ENCODE measurements at regions not wholly inside any gene's neighbourhood (a gene's known extent, or its start where the extent isn't known, plus 50 kb on each side); places are given as distances from the start of the nearest gene placed in this dataset.

DNA sequence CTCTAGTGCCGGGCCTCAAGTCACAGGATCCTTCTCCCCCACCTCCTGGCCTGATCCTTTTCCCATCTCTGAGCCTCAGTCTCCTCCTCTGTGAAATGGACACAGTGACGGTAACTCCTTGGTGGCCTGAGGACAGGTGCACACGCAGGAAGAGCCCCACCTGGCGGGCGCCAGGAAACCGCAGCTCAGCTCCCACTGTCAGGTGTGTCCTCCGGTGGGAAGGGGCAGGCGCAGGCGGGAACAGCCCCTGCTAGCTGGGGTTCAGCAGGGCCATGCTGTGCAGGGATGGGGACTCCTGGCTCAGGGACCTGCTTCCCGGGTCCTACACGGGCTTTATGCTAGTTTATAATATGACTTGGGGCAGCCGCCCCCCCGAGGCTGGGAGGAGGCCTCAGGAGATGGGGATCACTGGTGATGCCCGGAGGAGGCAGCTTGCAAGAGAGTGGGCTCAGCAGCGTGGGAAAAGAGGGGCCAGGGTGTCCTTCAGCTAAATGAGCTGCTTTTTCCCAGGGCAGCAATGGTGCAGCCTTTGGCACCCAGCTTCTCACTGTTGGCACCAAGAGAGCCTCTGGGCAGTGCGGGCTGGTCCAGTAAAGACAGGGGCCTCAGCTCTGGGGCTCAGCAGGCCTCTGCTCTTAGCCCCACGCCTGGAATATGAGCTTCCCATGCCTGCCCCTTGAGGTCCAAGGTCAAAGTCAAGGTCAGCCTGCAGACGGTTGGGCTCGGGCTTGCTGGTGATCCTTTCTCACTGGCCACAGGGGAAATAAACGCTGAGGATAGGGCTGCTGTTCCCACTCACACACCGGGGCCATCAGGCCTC lies 68.0 kb upstream of the FAM20C start:
- ATAC-seq: no peak
- TF ChIP-seq ZNF70 (CRISPR knock-in tag; IDR thresholded peaks at IDR 0.05) (no peak), ISL1 (CRISPR knock-in tag; IDR thresholded peaks at IDR 0.05) (no peak), PPARA (CRISPR knock-in tag; IDR thresholded peaks at IDR 0.05; ENCODE audit: borderline replicate concordance) (no peak), OSR1 (CRISPR knock-in tag; IDR thresholded peaks at IDR 0.05) (no peak), CSDC2 (CRISPR knock-in tag; IDR thresholded peaks at IDR 0.05) (no peak), TCF4 (CRISPR knock-in tag; IDR thresholded peaks at IDR 0.05; ENCODE audit: borderline replicate concordance) (no peak)
- TF ChIP-seq, protein P1, sequence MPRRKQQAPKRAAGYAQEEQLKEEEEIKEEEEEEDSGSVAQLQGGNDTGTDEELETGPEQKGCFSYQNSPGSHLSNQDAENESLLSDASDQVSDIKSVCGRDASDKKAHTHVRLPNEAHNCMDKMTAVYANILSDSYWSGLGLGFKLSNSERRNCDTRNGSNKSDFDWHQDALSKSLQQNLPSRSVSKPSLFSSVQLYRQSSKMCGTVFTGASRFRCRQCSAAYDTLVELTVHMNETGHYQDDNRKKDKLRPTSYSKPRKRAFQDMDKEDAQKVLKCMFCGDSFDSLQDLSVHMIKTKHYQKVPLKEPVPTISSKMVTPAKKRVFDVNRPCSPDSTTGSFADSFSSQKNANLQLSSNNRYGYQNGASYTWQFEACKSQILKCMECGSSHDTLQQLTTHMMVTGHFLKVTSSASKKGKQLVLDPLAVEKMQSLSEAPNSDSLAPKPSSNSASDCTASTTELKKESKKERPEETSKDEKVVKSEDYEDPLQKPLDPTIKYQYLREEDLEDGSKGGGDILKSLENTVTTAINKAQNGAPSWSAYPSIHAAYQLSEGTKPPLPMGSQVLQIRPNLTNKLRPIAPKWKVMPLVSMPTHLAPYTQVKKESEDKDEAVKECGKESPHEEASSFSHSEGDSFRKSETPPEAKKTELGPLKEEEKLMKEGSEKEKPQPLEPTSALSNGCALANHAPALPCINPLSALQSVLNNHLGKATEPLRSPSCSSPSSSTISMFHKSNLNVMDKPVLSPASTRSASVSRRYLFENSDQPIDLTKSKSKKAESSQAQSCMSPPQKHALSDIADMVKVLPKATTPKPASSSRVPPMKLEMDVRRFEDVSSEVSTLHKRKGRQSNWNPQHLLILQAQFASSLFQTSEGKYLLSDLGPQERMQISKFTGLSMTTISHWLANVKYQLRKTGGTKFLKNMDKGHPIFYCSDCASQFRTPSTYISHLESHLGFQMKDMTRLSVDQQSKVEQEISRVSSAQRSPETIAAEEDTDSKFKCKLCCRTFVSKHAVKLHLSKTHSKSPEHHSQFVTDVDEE (CRISPR knock-in tag; IDR thresholded peaks at IDR 0.05): no peak

DNA sequence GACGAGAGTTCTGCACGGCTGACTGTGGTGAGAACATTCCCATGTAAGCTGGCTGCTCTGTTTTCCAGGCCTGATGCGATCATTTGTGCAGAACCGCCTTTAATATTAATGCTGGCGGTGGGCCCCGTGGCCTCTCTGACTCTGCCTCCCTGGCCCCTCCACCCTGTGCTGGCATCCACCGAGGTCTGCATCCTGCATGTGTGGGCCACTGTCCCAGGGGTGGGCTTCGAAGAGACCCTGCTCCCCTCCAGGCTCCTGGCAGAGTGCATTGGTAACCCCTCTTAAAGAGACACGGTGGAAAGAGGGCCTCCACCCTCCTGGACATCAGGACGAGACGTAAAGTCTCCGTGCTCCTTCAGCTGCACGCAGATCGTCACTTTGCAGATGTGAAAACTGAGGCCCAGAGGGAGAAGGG lies 67.3 kb upstream of the FAM20C start:
- no peak for ATAC-seq
- TF ChIP-seq BACH2 (CRISPR knock-in tag; IDR thresholded peaks at IDR 0.05; ENCODE audit: borderline replicate concordance): no peak
- TF ChIP-seq, protein P2, sequence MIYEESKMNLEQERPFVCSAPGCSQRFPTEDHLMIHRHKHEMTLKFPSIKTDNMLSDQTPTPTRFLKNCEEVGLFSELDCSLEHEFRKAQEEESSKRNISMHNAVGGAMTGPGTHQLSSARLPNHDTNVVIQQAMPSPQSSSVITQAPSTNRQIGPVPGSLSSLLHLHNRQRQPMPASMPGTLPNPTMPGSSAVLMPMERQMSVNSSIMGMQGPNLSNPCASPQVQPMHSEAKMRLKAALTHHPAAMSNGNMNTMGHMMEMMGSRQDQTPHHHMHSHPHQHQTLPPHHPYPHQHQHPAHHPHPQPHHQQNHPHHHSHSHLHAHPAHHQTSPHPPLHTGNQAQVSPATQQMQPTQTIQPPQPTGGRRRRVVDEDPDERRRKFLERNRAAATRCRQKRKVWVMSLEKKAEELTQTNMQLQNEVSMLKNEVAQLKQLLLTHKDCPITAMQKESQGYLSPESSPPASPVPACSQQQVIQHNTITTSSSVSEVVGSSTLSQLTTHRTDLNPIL (CRISPR knock-in tag; IDR thresholded peaks at IDR 0.05; ENCODE audit: low read depth): no peak
- no peak for TF ChIP-seq TCF4 (CRISPR knock-in tag; IDR thresholded peaks at IDR 0.05; ENCODE audit: borderline replicate concordance)
- no peak for TF ChIP-seq GLIS3 (CRISPR knock-in tag; IDR thresholded peaks at IDR 0.05)
- TF ChIP-seq ESRRG (CRISPR knock-in tag; IDR thresholded peaks at IDR 0.05): no peak
- no peak for TF ChIP-seq OSR1 (CRISPR knock-in tag; IDR thresholded peaks at IDR 0.05)
- TF ChIP-seq, protein P3, sequence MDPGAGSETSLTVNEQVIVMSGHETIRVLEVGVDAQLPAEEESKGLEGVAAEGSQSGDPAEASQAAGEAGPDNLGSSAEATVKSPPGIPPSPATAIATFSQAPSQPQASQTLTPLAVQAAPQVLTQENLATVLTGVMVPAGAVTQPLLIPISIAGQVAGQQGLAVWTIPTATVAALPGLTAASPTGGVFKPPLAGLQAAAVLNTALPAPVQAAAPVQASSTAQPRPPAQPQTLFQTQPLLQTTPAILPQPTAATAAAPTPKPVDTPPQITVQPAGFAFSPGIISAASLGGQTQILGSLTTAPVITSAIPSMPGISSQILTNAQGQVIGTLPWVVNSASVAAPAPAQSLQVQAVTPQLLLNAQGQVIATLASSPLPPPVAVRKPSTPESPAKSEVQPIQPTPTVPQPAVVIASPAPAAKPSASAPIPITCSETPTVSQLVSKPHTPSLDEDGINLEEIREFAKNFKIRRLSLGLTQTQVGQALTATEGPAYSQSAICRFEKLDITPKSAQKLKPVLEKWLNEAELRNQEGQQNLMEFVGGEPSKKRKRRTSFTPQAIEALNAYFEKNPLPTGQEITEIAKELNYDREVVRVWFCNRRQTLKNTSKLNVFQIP (CRISPR knock-in tag; IDR thresholded peaks at IDR 0.05; ENCODE audit: borderline replicate concordance, low read depth): no peak
- no peak for TF ChIP-seq ARNTL (CRISPR knock-in tag; IDR thresholded peaks at IDR 0.05; ENCODE audit: borderline replicate concordance, low read depth)
- no peak for TF ChIP-seq ISL1 (CRISPR knock-in tag; IDR thresholded peaks at IDR 0.05)
- TF ChIP-seq ZC3H10 (CRISPR knock-in tag; IDR thresholded peaks at IDR 0.05): no peak
- no peak for TF ChIP-seq ZFP3 (CRISPR knock-in tag; IDR thresholded peaks at IDR 0.05)
- no peak for TF ChIP-seq ZNF565 (CRISPR knock-in tag; conservative IDR thresholded peaks at IDR 0.05; ENCODE audit: low read depth)

DNA sequence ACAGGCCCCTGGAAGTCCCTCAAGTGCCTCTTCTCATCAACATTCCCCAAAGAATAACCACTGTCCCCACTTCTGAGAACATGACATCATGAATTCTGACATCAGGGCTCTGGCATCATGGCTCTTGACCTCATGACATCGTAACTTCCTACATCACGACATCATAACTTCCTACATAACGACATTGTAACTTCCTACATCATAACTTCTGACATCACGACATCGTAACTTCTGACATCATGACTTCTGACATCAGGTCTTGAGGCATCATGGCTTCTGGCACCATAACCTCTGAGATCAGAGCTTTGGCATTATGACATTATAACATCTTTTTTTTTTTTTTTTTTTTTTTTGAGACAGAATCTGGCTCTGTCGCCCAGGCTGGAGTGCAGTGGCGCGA lies 66.7 kb upstream of the FAM20C start:
- no peak for ATAC-seq
- TF ChIP-seq, protein P3 (CRISPR knock-in tag; IDR thresholded peaks at IDR 0.05; ENCODE audit: borderline replicate concordance, low read depth): no peak
- no peak for TF ChIP-seq ZNF565 (CRISPR knock-in tag; conservative IDR thresholded peaks at IDR 0.05; ENCODE audit: low read depth)
- no peak for TF ChIP-seq GLIS3 (CRISPR knock-in tag; IDR thresholded peaks at IDR 0.05)
- no peak for TF ChIP-seq OSR1 (CRISPR knock-in tag; IDR thresholded peaks at IDR 0.05)

DNA sequence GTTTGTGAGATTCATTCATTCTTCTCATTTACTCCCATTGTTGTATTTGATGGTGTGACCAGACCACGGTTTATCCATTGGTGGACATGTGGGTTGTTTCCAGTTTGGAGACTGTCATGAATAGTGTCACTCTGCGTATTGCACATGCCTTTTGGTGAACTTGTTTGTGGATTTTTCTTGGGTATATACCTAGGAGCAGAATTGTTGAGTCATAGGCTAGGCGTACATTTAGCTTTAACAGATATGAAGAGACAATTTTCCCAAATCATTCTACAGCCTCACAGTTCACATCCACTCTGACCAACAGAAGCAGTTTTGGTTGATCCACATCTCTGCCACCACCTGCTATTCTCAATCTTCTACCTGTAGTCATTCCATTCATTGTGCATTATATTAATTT lies 66.0 kb upstream of the FAM20C start:
- no peak for ATAC-seq
- TF ChIP-seq, protein P1 (CRISPR knock-in tag; IDR thresholded peaks at IDR 0.05): no peak
- TF ChIP-seq, protein P3 (CRISPR knock-in tag; IDR thresholded peaks at IDR 0.05; ENCODE audit: borderline replicate concordance, low read depth): no peak
- no peak for TF ChIP-seq RARB (CRISPR knock-in tag; IDR thresholded peaks at IDR 0.05)
- TF ChIP-seq, protein P4, sequence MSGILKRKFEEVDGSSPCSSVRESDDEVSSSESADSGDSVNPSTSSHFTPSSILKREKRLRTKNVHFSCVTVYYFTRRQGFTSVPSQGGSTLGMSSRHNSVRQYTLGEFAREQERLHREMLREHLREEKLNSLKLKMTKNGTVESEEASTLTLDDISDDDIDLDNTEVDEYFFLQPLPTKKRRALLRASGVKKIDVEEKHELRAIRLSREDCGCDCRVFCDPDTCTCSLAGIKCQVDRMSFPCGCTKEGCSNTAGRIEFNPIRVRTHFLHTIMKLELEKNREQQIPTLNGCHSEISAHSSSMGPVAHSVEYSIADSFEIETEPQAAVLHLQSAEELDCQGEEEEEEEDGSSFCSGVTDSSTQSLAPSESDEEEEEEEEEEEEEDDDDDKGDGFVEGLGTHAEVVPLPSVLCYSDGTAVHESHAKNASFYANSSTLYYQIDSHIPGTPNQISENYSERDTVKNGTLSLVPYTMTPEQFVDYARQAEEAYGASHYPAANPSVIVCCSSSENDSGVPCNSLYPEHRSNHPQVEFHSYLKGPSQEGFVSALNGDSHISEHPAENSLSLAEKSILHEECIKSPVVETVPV (CRISPR knock-in tag; IDR thresholded peaks at IDR 0.05): no peak
- no peak for TF ChIP-seq ZFP3 (CRISPR knock-in tag; IDR thresholded peaks at IDR 0.05)
- TF ChIP-seq ZNF565 (CRISPR knock-in tag; conservative IDR thresholded peaks at IDR 0.05; ENCODE audit: low read depth): no peak
- TF ChIP-seq ZNF70 (CRISPR knock-in tag; IDR thresholded peaks at IDR 0.05): no peak
- TF ChIP-seq ESRRG (CRISPR knock-in tag; IDR thresholded peaks at IDR 0.05): no peak
- TF ChIP-seq ISL1 (CRISPR knock-in tag; IDR thresholded peaks at IDR 0.05): no peak
